ENCODE measurements at regions not wholly inside any gene's neighbourhood (a gene's known extent, or its start where the extent isn't known, plus 50 kb on each side); places are given as distances from the start of the nearest gene placed in this dataset.

DNA sequence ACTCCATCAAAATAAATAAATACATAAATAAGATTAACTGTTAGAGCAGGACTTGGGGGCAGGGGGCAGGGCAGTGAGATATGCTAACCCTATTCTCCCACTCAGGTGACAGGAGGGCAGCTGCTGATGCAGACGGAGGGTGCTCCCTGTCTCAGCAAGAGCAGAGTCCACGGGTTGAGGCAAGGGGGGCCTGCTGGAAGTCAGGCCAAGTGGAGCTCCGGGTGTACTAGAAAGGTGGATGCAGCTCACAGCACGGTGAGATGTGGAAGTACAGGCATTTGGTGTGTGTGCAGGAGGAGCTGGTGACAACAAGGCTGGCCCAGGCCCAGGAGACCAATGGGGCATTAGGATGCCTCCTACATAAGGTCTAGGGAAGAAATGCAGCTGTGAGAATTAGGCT lies 467.3 kb upstream of the B3GAT1 start (continued):
- TF ChIP-seq, protein P1, sequence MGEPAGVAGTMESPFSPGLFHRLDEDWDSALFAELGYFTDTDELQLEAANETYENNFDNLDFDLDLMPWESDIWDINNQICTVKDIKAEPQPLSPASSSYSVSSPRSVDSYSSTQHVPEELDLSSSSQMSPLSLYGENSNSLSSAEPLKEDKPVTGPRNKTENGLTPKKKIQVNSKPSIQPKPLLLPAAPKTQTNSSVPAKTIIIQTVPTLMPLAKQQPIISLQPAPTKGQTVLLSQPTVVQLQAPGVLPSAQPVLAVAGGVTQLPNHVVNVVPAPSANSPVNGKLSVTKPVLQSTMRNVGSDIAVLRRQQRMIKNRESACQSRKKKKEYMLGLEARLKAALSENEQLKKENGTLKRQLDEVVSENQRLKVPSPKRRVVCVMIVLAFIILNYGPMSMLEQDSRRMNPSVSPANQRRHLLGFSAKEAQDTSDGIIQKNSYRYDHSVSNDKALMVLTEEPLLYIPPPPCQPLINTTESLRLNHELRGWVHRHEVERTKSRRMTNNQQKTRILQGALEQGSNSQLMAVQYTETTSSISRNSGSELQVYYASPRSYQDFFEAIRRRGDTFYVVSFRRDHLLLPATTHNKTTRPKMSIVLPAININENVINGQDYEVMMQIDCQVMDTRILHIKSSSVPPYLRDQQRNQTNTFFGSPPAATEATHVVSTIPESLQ (CRISPR knock-in tag; IDR thresholded peaks at IDR 0.05): no peak
- no peak for TF ChIP-seq OVOL2 (CRISPR knock-in tag; IDR thresholded peaks at IDR 0.05; ENCODE audit: borderline replicate concordance)

DNA sequence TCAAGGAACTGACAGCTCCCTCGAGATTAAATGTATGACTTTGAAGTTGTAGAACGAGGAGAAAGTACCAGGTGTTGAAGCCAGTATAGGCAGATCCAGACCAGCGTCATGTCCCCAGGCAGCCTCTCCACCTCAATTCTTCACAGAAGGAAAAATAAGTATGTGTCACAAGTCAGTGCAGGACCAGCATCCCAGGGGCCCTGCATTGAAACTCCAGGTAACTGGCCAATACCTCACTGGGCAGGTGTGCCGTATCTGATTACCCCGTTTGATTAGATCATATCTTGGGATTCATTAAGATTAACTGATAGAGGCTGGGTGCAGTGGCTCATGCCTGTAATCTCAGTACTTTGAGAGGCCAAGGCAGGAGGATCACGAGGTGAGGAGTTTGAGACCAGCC lies 466.7 kb upstream of the B3GAT1 start:
- TF ChIP-seq JAZF1 (CRISPR knock-in tag; IDR thresholded peaks at IDR 0.05) (no peak), ESRRA (CRISPR knock-in tag; IDR thresholded peaks at IDR 0.05; ENCODE audit: borderline replicate concordance) (no peak), JUN (CRISPR knock-in tag; IDR thresholded peaks at IDR 0.05) (no peak), TCF7 (CRISPR knock-in tag; IDR thresholded peaks at IDR 0.05; ENCODE audit: low read depth) (no peak), ZBTB21 (CRISPR knock-in tag; IDR thresholded peaks at IDR 0.05; ENCODE audit: borderline replicate concordance) (no peak)
- TF ChIP-seq, protein P2, sequence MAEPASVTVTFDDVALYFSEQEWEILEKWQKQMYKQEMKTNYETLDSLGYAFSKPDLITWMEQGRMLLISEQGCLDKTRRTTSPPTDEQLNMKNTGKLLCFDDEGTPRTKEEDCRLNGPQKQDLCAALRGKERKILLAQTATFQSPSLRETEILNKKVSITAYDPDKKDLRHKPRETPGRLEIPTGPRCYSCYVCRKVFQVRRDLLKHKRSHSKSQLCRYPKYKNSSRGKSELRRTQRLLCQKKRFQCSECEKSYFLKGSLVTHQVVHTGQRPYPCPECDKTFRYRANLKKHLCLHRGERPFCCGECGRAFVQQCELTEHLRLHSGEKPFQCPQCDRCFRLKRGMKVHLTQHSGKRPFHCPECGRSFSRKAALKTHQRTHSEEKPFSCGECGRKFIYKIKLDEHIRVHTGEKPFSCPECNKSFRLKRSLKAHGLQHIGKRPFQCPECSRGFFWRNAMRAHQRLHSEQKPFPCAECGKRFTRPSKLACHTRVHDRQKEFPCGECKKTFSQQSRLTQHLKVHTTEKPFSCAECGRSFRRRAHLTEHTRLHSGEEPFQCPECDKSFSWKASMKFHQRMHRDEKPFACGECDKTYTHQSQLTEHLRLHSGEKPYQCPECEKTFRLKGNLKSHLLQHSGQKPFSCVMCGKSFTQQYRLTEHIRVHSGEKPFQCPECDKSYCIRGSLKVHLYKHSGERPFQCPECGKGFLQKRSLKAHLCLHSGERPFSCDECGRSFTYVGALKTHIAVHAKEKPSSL (CRISPR knock-in tag; conservative IDR thresholded peaks at IDR 0.05): no peak
- TF ChIP-seq, protein P3, sequence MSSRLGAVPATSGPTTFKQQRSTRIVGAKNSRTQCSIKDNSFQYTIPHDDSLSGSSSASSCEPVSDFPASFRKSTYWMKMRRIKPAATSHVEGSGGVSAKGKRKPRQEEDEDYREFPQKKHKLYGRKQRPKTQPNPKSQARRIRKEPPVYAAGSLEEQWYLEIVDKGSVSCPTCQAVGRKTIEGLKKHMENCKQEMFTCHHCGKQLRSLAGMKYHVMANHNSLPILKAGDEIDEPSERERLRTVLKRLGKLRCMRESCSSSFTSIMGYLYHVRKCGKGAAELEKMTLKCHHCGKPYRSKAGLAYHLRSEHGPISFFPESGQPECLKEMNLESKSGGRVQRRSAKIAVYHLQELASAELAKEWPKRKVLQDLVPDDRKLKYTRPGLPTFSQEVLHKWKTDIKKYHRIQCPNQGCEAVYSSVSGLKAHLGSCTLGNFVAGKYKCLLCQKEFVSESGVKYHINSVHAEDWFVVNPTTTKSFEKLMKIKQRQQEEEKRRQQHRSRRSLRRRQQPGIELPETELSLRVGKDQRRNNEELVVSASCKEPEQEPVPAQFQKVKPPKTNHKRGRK (CRISPR knock-in tag; IDR thresholded peaks at IDR 0.05; ENCODE audit: borderline replicate concordance): no peak
- TF ChIP-seq, protein P4, sequence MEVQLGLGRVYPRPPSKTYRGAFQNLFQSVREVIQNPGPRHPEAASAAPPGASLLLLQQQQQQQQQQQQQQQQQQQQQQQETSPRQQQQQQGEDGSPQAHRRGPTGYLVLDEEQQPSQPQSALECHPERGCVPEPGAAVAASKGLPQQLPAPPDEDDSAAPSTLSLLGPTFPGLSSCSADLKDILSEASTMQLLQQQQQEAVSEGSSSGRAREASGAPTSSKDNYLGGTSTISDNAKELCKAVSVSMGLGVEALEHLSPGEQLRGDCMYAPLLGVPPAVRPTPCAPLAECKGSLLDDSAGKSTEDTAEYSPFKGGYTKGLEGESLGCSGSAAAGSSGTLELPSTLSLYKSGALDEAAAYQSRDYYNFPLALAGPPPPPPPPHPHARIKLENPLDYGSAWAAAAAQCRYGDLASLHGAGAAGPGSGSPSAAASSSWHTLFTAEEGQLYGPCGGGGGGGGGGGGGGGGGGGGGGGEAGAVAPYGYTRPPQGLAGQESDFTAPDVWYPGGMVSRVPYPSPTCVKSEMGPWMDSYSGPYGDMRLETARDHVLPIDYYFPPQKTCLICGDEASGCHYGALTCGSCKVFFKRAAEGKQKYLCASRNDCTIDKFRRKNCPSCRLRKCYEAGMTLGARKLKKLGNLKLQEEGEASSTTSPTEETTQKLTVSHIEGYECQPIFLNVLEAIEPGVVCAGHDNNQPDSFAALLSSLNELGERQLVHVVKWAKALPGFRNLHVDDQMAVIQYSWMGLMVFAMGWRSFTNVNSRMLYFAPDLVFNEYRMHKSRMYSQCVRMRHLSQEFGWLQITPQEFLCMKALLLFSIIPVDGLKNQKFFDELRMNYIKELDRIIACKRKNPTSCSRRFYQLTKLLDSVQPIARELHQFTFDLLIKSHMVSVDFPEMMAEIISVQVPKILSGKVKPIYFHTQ (CRISPR knock-in tag; IDR thresholded peaks at IDR 0.05): no peak
- TF ChIP-seq, protein P5, sequence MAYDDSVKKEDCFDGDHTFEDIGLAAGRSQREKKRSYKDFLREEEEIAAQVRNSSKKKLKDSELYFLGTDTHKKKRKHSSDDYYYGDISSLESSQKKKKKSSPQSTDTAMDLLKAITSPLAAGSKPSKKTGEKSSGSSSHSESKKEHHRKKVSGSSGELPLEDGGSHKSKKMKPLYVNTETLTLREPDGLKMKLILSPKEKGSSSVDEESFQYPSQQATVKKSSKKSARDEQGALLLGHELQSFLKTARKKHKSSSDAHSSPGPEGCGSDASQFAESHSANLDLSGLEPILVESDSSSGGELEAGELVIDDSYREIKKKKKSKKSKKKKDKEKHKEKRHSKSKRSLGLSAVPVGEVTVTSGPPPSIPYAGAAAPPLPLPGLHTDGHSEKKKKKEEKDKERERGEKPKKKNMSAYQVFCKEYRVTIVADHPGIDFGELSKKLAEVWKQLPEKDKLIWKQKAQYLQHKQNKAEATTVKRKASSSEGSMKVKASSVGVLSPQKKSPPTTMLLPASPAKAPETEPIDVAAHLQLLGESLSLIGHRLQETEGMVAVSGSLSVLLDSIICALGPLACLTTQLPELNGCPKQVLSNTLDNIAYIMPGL (CRISPR knock-in tag; IDR thresholded peaks at IDR 0.05): no peak
- no peaks in the 10 kb centered on the region; the same call in 1 of the 2 replicates for H3K36me3 Mint-ChIP-seq
- no peak overlapping the region for H3K27ac Mint-ChIP-seq
- ATAC-seq (no peak), DNase-seq (ENCODE audit: low spot score) (no peak)
- peaks cover 8% of the 10 kb centered on the region for H3K4me1 Mint-ChIP-seq
- H3K9me3 Mint-ChIP-seq: no peaks in the 10 kb centered on the region
- POLR2A ChIA-PET: no interaction called here
- H3K4me3 Mint-ChIP-seq: no peak overlapping the region
- CTCF ChIA-PET: no interaction called here
- peaks cover 3% of the 10 kb centered on the region; the same call in 1 of the 2 replicates for H3K27me3 Mint-ChIP-seq (ENCODE audit: low read depth)

DNA sequence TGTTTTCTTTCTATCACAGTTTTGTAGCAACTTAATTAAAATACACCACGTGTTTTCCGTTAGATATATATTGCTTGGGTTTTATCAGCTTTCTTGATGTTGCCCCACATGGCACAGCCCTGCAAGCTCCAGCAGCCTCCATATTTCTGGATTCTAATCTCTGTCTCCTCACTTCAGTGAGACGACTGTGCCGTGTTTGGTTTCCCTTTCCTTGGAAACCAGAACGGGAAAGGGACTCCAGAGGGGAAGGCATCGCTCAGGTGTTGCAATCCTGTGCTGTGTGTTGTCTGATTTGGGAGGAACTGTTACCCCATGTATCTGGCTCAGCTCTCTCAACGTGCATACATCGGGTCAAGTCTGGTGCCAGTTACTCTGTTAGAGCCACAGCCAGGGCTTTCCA lies 464.2 kb upstream of the B3GAT1 start:
- POLR2A ChIA-PET: no interaction called here
- no peak overlapping the region for H3K27ac Mint-ChIP-seq
- H3K27me3 Mint-ChIP-seq (ENCODE audit: low read depth): no peaks in the 10 kb centered on the region
- DNase-seq (ENCODE audit: low spot score) (no peak), ATAC-seq (no peak)
- no peak for TF ChIP-seq ZNF232 (CRISPR knock-in tag; IDR thresholded peaks at IDR 0.05)
- TF ChIP-seq, protein P6, sequence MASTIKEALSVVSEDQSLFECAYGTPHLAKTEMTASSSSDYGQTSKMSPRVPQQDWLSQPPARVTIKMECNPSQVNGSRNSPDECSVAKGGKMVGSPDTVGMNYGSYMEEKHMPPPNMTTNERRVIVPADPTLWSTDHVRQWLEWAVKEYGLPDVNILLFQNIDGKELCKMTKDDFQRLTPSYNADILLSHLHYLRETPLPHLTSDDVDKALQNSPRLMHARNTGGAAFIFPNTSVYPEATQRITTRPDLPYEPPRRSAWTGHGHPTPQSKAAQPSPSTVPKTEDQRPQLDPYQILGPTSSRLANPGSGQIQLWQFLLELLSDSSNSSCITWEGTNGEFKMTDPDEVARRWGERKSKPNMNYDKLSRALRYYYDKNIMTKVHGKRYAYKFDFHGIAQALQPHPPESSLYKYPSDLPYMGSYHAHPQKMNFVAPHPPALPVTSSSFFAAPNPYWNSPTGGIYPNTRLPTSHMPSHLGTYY (CRISPR knock-in tag; IDR thresholded peaks at IDR 0.05): no peak
- TF ChIP-seq, protein P7, sequence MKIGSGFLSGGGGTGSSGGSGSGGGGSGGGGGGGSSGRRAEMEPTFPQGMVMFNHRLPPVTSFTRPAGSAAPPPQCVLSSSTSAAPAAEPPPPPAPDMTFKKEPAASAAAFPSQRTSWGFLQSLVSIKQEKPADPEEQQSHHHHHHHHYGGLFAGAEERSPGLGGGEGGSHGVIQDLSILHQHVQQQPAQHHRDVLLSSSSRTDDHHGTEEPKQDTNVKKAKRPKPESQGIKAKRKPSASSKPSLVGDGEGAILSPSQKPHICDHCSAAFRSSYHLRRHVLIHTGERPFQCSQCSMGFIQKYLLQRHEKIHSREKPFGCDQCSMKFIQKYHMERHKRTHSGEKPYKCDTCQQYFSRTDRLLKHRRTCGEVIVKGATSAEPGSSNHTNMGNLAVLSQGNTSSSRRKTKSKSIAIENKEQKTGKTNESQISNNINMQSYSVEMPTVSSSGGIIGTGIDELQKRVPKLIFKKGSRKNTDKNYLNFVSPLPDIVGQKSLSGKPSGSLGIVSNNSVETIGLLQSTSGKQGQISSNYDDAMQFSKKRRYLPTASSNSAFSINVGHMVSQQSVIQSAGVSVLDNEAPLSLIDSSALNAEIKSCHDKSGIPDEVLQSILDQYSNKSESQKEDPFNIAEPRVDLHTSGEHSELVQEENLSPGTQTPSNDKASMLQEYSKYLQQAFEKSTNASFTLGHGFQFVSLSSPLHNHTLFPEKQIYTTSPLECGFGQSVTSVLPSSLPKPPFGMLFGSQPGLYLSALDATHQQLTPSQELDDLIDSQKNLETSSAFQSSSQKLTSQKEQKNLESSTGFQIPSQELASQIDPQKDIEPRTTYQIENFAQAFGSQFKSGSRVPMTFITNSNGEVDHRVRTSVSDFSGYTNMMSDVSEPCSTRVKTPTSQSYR (CRISPR knock-in tag; IDR thresholded peaks at IDR 0.05): no peak
- TF ChIP-seq, protein P8, sequence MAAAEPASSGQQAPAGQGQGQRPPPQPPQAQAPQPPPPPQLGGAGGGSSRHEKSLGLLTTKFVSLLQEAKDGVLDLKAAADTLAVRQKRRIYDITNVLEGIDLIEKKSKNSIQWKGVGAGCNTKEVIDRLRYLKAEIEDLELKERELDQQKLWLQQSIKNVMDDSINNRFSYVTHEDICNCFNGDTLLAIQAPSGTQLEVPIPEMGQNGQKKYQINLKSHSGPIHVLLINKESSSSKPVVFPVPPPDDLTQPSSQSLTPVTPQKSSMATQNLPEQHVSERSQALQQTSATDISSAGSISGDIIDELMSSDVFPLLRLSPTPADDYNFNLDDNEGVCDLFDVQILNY (CRISPR knock-in tag; IDR thresholded peaks at IDR 0.05): no peak
- TF ChIP-seq FOXK1 (CRISPR knock-in tag; IDR thresholded peaks at IDR 0.05): no peak
- TF ChIP-seq HMGA2 (CRISPR knock-in tag; IDR thresholded peaks at IDR 0.05): no peak
- TF ChIP-seq NFATC4 (CRISPR knock-in tag; IDR thresholded peaks at IDR 0.05): no peak
- CTCF ChIA-PET: no interaction called here
- no peaks in the 10 kb centered on the region; the same call in 1 of the 2 replicates for H3K36me3 Mint-ChIP-seq
- H3K4me3 Mint-ChIP-seq: no peak overlapping the region
- no peaks in the 10 kb centered on the region for H3K9me3 Mint-ChIP-seq
- H3K4me1 Mint-ChIP-seq: no peaks in the 10 kb centered on the region

Measured in WTC11 (cell line).